Astrocyte (in vitro differentiated cells and primary cell): ENCODE measurements at regions not wholly inside any gene's neighbourhood (a gene's known extent, or its start where the extent isn't known, plus 50 kb on each side); places are given as distances from the start of the nearest gene placed in this dataset.

Source experiments
- EZH2 ChIP-seq: IDR thresholded peaks from 2 replicates; pipeline ENCODE4 v1.6.1; 2012; ENCODE audit warnings: mild to moderate bottlenecking, low read length, inconsistent platforms; ENCODE audit not compliant: insufficient read depth
- TF ChIP-seq, protein P1 (sequence below): IDR thresholded peaks from 2 replicates; pipeline ENCODE4 v1.5.1; 2011; ENCODE audit warnings: low read depth, mild to moderate bottlenecking, inconsistent platforms, low read length, moderate library complexity; ENCODE audit not compliant: insufficient read depth

GRCh38 chrX:114046695-114047279 lies 537.1 kb upstream of the HTR2C start:
- TF ChIP-seq EZH2: no peak
- TF ChIP-seq, protein P1, sequence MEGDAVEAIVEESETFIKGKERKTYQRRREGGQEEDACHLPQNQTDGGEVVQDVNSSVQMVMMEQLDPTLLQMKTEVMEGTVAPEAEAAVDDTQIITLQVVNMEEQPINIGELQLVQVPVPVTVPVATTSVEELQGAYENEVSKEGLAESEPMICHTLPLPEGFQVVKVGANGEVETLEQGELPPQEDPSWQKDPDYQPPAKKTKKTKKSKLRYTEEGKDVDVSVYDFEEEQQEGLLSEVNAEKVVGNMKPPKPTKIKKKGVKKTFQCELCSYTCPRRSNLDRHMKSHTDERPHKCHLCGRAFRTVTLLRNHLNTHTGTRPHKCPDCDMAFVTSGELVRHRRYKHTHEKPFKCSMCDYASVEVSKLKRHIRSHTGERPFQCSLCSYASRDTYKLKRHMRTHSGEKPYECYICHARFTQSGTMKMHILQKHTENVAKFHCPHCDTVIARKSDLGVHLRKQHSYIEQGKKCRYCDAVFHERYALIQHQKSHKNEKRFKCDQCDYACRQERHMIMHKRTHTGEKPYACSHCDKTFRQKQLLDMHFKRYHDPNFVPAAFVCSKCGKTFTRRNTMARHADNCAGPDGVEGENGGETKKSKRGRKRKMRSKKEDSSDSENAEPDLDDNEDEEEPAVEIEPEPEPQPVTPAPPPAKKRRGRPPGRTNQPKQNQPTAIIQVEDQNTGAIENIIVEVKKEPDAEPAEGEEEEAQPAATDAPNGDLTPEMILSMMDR: no peak
